ENCODE measurements at regions not wholly inside any gene's neighbourhood (a gene's known extent, or its start where the extent isn't known, plus 50 kb on each side); places are given as distances from the start of the nearest gene placed in this dataset.
"Not testable (repeated sequence)": the region's sequence is repeated elsewhere in the genome, so short reads cannot be mapped to it uniquely, and the experiment has no call there.

DNA sequence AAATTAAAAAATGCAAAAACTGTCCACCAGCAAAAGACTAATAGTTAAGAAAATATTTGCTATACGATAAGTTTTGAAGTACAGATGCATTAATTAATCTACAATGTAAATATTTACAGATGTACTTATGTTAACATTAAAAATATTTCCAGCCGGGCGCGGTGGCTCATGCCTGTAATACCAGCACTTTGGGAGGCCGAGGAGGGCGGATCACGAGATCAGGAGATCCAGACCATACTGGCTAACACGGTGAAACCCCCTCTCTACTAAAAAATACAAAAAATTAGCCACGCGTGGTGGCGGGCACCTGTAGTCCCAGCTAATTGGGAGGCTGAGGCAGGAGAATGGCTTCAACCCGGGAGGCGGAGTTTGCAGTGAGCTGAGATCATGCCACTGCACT, 982.8 kb downstream of the SLC6A15 start:
- intact Hi-C loops (cut with DNase I); H3K4me3 ChIP-seq (ENCODE audit: low read length in 2 of 2); H3K4me1 ChIP-seq (ENCODE audit: control insufficient read depth in 1 of 2, insufficient read depth in 2 of 2, low read length in 2 of 2); H3K9me3 ChIP-seq (ENCODE audit: control insufficient read depth, low read length); H3K36me3 ChIP-seq (ENCODE audit: control insufficient read depth in 1 of 2, insufficient read depth in 2 of 2, low read length in 1 of 2); DNase-seq; H3K27me3 ChIP-seq (ENCODE audit: control insufficient read depth in 1 of 2, insufficient read depth in 2 of 2, low read length in 1 of 2); ATAC-seq (ENCODE audit: low FRiP score); H3K27ac ChIP-seq (ENCODE audit: low read depth in 1 of 2, low read length in 2 of 2): not testable (repeated sequence)
- whole genome bisulfite sequencing, 2 donors = 77 to 81% methylated on average over 13 of the region's 13 CpGs

DNA sequence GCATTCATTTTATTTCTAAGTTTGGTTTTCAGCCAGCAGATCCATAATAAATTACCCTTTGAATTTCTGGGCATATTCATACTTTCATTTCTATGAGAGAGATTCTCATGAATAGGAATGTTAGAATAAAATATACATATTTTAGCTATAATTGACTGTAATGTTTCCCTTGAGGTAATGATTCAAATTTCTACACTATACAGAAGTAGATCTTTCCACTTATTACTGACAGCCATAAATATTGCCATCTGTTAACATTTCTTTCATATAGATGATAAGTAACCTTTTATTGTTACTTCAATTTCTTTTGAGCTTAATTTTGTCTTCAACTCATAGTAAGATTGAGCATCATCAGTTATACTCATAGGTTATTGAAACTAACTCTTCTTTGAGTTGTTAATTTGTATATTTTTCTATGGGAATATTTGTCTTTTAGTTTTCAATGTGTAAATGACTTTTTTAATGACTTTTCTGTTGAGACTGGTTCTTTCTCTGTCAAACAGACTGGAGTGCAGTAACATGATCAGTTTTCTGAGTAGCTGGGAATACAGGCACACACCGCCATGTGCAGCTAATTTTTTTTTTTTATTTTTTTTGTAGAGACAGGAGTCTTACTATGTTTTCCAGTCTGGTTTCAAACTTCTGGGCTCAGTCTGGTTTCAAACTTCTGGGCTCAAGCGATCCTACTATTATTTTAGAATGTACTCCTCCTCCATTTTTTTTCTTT, 991.6 kb downstream of the SLC6A15 start:
- Histone ChIP-seq H3K4me1 (ENCODE audit: control insufficient read depth in 1 of 2, insufficient read depth in 2 of 2, low read length in 2 of 2) (no peaks in the 10 kb centered on the region), H3K27me3 (ENCODE audit: control insufficient read depth in 1 of 2, insufficient read depth in 2 of 2, low read length in 1 of 2) (no peaks in the 10 kb centered on the region), H3K9me3 (ENCODE audit: control insufficient read depth, low read length) (no peaks in the 10 kb centered on the region), H3K36me3 (ENCODE audit: control insufficient read depth in 1 of 2, insufficient read depth in 2 of 2, low read length in 1 of 2) (no peaks in the 10 kb centered on the region), H3K27ac (ENCODE audit: low read depth in 1 of 2, low read length in 2 of 2) (no peak overlapping the region), H3K4me3 (ENCODE audit: low read length in 2 of 2) (no peak overlapping the region)
- no peak for ATAC-seq (ENCODE audit: low FRiP score)
- intact Hi-C loops (cut with DNase I) = no loop called here
- DNase-seq = no peak
- 92 to 93% methylated on average over 2 of the region's 2 CpGs for WGBS, 2 donors

DNA sequence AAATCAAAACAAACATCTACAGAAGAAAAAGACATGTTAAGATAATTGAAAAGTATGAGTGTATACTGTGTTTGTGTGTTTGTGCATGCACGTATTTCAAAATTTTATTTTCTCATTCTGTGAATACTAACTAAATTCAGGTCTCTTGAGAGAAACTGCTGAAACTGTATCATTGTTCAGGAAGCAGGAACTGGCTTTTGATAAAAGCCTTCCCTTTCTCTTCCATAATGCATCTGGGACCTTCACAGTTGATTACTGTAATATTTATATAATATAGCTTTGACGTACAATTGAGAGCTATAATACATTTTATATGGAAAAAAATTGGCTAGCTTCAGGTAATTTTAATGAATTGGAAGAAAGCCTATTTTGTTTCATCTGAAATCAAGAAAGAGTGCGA, 993.5 kb downstream of the SLC6A15 start:
- Histone ChIP-seq H3K36me3 (ENCODE audit: control insufficient read depth in 1 of 2, insufficient read depth in 2 of 2, low read length in 1 of 2) (no peaks in the 10 kb centered on the region), H3K4me3 (ENCODE audit: low read length in 2 of 2) (no peak overlapping the region), H3K4me1 (ENCODE audit: control insufficient read depth in 1 of 2, insufficient read depth in 2 of 2, low read length in 2 of 2) (no peaks in the 10 kb centered on the region), H3K27ac (ENCODE audit: low read depth in 1 of 2, low read length in 2 of 2) (no peak overlapping the region), H3K9me3 (ENCODE audit: control insufficient read depth, low read length) (no peaks in the 10 kb centered on the region), H3K27me3 (ENCODE audit: control insufficient read depth in 1 of 2, insufficient read depth in 2 of 2, low read length in 1 of 2) (no peaks in the 10 kb centered on the region)
- ATAC-seq (ENCODE audit: low FRiP score) (no peak), DNase-seq (no peak)
- intact Hi-C loops (cut with DNase I) = no loop called here
- 31 to 50% methylated on average over 3 of the region's 3 CpGs for WGBS, 2 donors

DNA sequence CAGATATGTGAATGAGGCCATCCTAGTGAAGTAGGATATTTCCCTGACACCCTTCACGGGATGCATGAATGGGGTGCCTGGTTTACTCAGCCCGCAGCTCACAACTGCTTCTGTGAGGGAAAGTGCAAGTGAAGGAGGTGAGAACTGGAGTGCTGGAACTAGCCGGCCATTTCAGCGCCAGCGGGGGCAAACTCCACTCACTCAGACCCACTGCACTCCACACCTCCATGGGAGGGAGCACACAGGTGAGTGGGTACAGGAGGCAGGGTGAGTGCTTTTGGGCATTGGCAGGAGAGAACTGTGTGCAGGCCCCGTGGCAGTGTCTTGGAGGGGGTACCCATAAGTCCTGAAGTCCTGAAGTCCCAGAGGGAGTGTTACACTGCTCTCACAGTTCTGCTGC, 1008.4 kb downstream of the SLC6A15 start:
- H3K27me3 ChIP-seq (ENCODE audit: control insufficient read depth in 1 of 2, insufficient read depth in 2 of 2, low read length in 1 of 2) = no peaks in the 10 kb centered on the region
- H3K4me3 ChIP-seq (ENCODE audit: low read length in 2 of 2) = no peak overlapping the region
- intact Hi-C loops (cut with DNase I) = no loop called here
- H3K4me1 ChIP-seq (ENCODE audit: control insufficient read depth in 1 of 2, insufficient read depth in 2 of 2, low read length in 2 of 2) = no peaks in the 10 kb centered on the region
- no peaks in the 10 kb centered on the region for H3K9me3 ChIP-seq (ENCODE audit: control insufficient read depth, low read length)
- WGBS, 2 donors = 76 to 87% methylated on average over 6 of the region's 6 CpGs
- no peak overlapping the region for H3K27ac ChIP-seq (ENCODE audit: low read depth in 1 of 2, low read length in 2 of 2)
- H3K36me3 ChIP-seq (ENCODE audit: control insufficient read depth in 1 of 2, insufficient read depth in 2 of 2, low read length in 1 of 2) = no peaks in the 10 kb centered on the region
- peak; percentile 15 for ATAC-seq (ENCODE audit: low FRiP score)
- no peak for DNase-seq

DNA sequence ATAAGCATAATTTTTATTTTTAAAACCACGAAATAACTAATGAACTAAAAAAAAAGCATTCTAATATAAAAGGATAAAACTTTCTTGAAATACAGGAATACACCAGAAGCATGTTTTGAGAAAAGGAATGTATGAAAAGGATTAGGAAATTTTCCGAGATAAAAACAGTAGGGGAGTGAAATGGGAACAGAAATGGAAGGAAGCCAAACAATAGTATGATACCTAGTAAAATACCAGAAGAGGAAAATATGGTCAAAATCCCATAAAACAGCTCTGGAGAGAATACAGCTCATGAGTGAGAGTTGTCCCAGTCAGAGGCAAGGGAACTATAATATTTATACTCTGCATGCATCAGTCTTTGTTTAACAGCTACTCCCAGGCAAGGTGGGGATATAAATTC, 1016.2 kb downstream of the SLC6A15 start:
- H3K9me3 ChIP-seq (ENCODE audit: control insufficient read depth, low read length) = no peaks in the 10 kb centered on the region
- no peak for DNase-seq
- intact Hi-C loops (cut with DNase I) = no loop called here
- H3K27me3 ChIP-seq (ENCODE audit: control insufficient read depth in 1 of 2, insufficient read depth in 2 of 2, low read length in 1 of 2) = no peaks in the 10 kb centered on the region
- no peak overlapping the region for H3K27ac ChIP-seq (ENCODE audit: low read depth in 1 of 2, low read length in 2 of 2)
- ATAC-seq (ENCODE audit: low FRiP score) = no peak
- H3K4me1 ChIP-seq (ENCODE audit: control insufficient read depth in 1 of 2, insufficient read depth in 2 of 2, low read length in 2 of 2) = no peaks in the 10 kb centered on the region
- H3K36me3 ChIP-seq (ENCODE audit: control insufficient read depth in 1 of 2, insufficient read depth in 2 of 2, low read length in 1 of 2) = no peaks in the 10 kb centered on the region
- 36 to 58% methylated on average over 2 of the region's 2 CpGs for WGBS, 2 donors
- H3K4me3 ChIP-seq (ENCODE audit: low read length in 2 of 2) = no peak overlapping the region

DNA sequence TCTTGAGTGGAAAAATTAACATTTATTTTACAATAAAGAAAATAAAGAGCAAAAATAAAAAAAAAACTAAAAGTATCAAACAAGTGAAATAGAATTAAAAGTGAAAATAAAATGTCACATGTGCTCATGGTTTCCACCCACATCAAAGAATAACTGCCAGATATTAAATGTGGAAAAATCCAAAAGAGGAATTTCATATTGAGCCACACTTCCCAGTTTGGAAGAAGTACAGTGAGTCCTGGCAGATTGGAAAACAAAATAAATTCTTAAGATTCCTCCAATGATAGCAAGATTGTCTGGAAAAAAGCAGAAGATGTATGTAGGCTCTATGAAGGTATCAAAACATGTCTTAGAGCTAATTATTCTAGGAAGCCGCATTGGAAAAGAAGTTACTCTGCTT, 1019.5 kb downstream of the SLC6A15 start:
- Histone ChIP-seq H3K27me3 (ENCODE audit: control insufficient read depth in 1 of 2, insufficient read depth in 2 of 2, low read length in 1 of 2) (no peaks in the 10 kb centered on the region), H3K9me3 (ENCODE audit: control insufficient read depth, low read length) (no peaks in the 10 kb centered on the region), H3K4me1 (ENCODE audit: control insufficient read depth in 1 of 2, insufficient read depth in 2 of 2, low read length in 2 of 2) (no peaks in the 10 kb centered on the region), H3K36me3 (ENCODE audit: control insufficient read depth in 1 of 2, insufficient read depth in 2 of 2, low read length in 1 of 2) (no peaks in the 10 kb centered on the region), H3K4me3 (ENCODE audit: low read length in 2 of 2) (no peak overlapping the region), H3K27ac (ENCODE audit: low read depth in 1 of 2, low read length in 2 of 2) (no peak overlapping the region)
- WGBS, 2 donors = 0 to 41% methylated on average over 1 of the region's 1 CpG
- DNase-seq = no peak
- ATAC-seq (ENCODE audit: low FRiP score) = no peak
- intact Hi-C loops (cut with DNase I) = no loop called here

DNA sequence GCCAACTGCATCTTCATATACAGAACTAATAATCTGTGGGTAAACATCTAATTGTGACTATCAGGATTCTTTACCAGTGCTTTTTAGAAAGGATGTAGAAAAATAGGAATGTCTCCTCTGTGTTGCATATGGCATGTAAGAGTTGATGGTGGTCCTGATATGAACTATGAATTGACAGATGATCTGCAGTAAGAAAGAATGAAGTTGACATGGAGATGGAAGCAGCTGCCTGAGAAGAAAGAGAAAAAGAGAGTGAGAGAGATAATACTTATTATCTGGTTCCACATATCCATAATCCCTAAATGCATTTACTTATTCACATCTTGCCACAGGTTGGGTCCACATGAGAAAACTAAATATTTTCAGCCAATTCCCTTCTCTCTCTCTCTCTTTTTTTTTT, 1022.9 kb downstream of the SLC6A15 start:
- ATAC-seq (ENCODE audit: low FRiP score) (no peak), DNase-seq (no peak)
- intact Hi-C loops (cut with DNase I) = no loop called here
- Histone ChIP-seq H3K4me3 (ENCODE audit: low read length in 2 of 2) (no peak overlapping the region), H3K9me3 (ENCODE audit: control insufficient read depth, low read length) (no peaks in the 10 kb centered on the region), H3K36me3 (ENCODE audit: control insufficient read depth in 1 of 2, insufficient read depth in 2 of 2, low read length in 1 of 2) (no peaks in the 10 kb centered on the region), H3K27me3 (ENCODE audit: control insufficient read depth in 1 of 2, insufficient read depth in 2 of 2, low read length in 1 of 2) (no peaks in the 10 kb centered on the region), H3K27ac (ENCODE audit: low read depth in 1 of 2, low read length in 2 of 2) (no peak overlapping the region), H3K4me1 (ENCODE audit: control insufficient read depth in 1 of 2, insufficient read depth in 2 of 2, low read length in 2 of 2) (no peaks in the 10 kb centered on the region)

DNA sequence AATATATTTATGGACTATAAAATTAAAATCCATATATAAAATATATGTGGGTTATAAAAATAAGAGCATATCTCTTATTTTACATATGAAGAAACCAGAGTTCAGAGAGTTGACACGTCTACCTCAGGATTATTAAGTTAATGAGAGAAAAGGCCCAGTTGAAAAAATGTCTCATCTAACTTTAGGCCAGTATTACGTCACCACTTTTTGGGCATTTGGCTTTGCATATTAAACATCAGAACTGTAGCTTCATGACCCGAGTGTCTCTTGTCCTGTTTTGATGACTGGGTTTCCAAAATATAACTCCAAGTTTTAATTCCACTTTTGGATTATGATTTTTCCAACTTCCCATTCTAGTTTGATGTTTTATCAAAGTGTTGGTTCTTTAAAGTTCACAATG, 1026.1 kb downstream of the SLC6A15 start:
- Histone ChIP-seq H3K4me3 (ENCODE audit: low read length in 2 of 2) (no peak overlapping the region), H3K27me3 (ENCODE audit: control insufficient read depth in 1 of 2, insufficient read depth in 2 of 2, low read length in 1 of 2) (no peaks in the 10 kb centered on the region), H3K4me1 (ENCODE audit: control insufficient read depth in 1 of 2, insufficient read depth in 2 of 2, low read length in 2 of 2) (no peaks in the 10 kb centered on the region), H3K9me3 (ENCODE audit: control insufficient read depth, low read length) (no peaks in the 10 kb centered on the region), H3K27ac (ENCODE audit: low read depth in 1 of 2, low read length in 2 of 2) (no peak overlapping the region), H3K36me3 (ENCODE audit: control insufficient read depth in 1 of 2, insufficient read depth in 2 of 2, low read length in 1 of 2) (no peaks in the 10 kb centered on the region)
- WGBS, 2 donors = 82 to 87% methylated on average over 3 of the region's 3 CpGs
- intact Hi-C loops (cut with DNase I) = no loop called here
- ATAC-seq (ENCODE audit: low FRiP score) (no peak), DNase-seq (no peak)

DNA sequence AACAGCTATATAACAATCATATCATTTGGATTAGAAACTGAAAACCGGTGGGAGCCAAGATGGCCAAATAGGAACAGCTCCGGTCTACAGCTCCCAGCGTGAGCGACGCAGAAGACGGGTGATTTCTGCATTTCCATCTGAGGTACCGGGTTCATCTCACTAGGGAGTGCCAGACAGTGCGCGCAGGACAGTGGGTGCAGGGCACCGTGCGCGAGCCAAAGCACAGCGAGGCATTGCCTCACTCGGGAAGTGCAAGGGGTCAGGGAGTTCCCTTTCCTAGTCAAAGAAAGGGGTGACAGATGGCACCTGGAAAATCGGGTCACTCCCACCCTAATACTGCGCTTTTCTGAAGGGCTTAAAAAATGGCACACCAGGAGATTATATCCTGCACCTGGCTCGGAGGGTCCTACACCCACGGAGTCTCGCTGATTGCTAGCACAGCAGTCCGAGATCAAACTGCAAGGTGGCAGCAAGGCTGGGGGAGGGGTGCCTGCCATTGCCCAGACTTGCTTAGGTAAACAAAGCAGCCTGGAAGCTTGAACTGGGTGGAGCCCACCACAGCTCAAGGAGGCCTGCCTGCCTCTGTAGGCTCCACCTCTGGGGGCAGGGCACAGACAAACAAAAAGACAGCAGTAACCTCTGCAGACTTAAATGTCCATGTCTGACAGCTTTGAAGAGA, 1041.5 kb downstream of the SLC6A15 start:
- H3K4me3 ChIP-seq (ENCODE audit: low read length in 2 of 2); H3K27me3 ChIP-seq (ENCODE audit: control insufficient read depth in 1 of 2, insufficient read depth in 2 of 2, low read length in 1 of 2); H3K4me1 ChIP-seq (ENCODE audit: control insufficient read depth in 1 of 2, insufficient read depth in 2 of 2, low read length in 2 of 2); H3K27ac ChIP-seq (ENCODE audit: low read depth in 1 of 2, low read length in 2 of 2); DNase-seq; H3K9me3 ChIP-seq (ENCODE audit: control insufficient read depth, low read length); intact Hi-C loops (cut with DNase I); ATAC-seq (ENCODE audit: low FRiP score); H3K36me3 ChIP-seq (ENCODE audit: control insufficient read depth in 1 of 2, insufficient read depth in 2 of 2, low read length in 1 of 2): not testable (repeated sequence)
- WGBS, 2 donors = 91 to 93% methylated on average over 18 to 20 of the region's 20 CpGs
